ENCODE measurements at regions not wholly inside any gene's neighbourhood (a gene's known extent, or its start where the extent isn't known, plus 50 kb on each side); places are given as distances from the start of the nearest gene placed in this dataset.

- TF ChIP-seq CTCF (conservative IDR thresholded peaks at IDR 0.05), result no peak
- TF ChIP-seq ZFX (IDR thresholded peaks at IDR 0.05), result no peak
Observed at GRCh38 chr6:6390849-6391602, 70.6 kb upstream of the F13A1 start.
